T-helper 2 cell treated with Interferon-gamma antibody and Interleukin-4, amounts not matched to agents 5 μg/mL and 100 μg/mL, for 36 hours (primary cell): ENCODE measurements at regions not wholly inside any gene's neighbourhood (a gene's known extent, or its start where the extent isn't known, plus 50 kb on each side); places are given as distances from the start of the nearest gene placed in this dataset.
"Not testable (repeated sequence)": the region's sequence is repeated elsewhere in the genome, so short reads cannot be mapped to it uniquely, and the experiment has no call there.

Experiments used
- DNase-seq: peaks from one replicate; pipeline ENCODE4 v3.0.0; 2021; ENCODE audit warnings: low spot score
- H3K27ac Mint-ChIP-seq: one replicate; pipeline ENCODE4 v1.8.0; 2021; ENCODE audit warnings: mild to moderate bottlenecking, mixed read lengths
- H3K27me3 Mint-ChIP-seq: one replicate; pipeline ENCODE4 v1.8.0; 2021; ENCODE audit warnings: low read depth, mixed read lengths
- H3K36me3 Mint-ChIP-seq: one replicate; pipeline ENCODE4 v1.8.0; 2021; ENCODE audit warnings: low read depth, mixed read lengths
- H3K4me1 Mint-ChIP-seq: one replicate; pipeline ENCODE4 v1.8.0; 2021; ENCODE audit warnings: low read depth, mixed read lengths
- H3K4me3 Mint-ChIP-seq: one replicate; pipeline ENCODE4 v1.8.0; 2022; ENCODE audit warnings: mild to moderate bottlenecking, moderate library complexity, mixed read lengths
- H3K9me3 Mint-ChIP-seq: one replicate; pipeline ENCODE4 v1.8.0; 2021; ENCODE audit warnings: mixed read lengths

DNA sequence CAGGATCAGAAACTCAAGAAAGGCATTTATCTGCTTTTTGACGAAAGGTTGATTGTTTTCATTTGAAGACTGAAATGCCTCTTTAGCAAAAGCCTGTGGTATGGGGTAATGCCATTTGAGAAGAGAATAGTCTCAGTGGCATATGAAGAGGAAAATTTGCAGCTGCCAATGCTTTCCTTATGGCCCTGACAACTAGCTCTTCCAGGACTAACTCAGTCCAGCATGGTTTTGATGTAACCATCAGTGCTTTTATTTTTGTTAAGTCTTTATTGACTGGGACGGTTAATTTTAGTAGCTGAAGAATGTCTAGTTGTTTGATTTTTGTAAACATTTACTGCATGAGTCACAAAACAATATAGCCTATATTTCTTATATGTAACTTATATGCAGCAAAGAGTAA, 158.4 kb downstream of the LNPK start:
- DNase-seq, result no peak
- Mint-ChIP-seq H3K9me3 (no peaks in the 10 kb centered on the region), H3K27me3 (peaks cover 2% of the 10 kb centered on the region), H3K36me3 (no peaks in the 10 kb centered on the region), H3K27ac (no peak overlapping the region), H3K4me3 (no peak overlapping the region), H3K4me1 (no peaks in the 10 kb centered on the region)

DNA sequence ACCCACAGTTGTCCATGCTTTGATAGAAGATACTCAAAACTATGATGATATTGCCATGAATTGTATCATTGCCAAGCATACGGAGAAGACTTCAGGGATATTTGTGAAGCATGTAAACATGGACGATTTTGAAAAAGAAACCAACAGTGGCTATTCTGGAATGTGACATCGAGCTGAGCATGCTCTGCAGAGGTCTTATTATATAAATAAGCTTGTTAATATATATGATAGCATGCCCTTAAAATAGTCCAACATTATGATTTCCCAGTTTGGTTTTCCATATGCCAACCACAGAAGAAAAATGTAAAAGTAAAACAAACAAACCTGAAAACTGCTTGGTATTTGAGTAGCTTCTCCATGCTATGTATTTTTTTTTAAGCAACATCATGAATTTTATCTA, 159.1 kb downstream of the LNPK start:
- Mint-ChIP-seq H3K27ac (no peak overlapping the region), H3K4me1 (no peaks in the 10 kb centered on the region), H3K27me3 (peaks cover 2% of the 10 kb centered on the region), H3K4me3 (no peak overlapping the region), H3K36me3 (no peaks in the 10 kb centered on the region), H3K9me3 (no peaks in the 10 kb centered on the region)
- DNase-seq, result no peak

DNA sequence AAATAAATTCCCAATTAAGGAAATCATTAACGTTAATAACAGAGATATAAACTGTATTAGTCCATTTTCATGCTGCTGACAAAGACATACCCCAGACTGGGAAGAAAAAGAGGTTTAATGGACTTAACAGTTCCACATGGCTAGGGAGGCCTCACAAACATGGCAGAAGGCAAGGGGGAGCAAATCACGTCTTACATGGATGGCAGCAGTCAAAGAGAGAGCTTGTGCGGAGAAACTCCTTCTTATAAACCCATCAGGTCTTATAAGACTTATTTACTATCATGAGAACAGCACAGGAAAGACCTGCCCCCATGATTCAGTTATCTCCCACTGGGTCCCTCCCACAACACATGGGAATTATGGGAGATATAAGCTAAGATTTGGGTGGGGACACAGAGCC, 161.3 kb downstream of the LNPK start:
- H3K27ac Mint-ChIP-seq, H3K9me3 Mint-ChIP-seq, H3K36me3 Mint-ChIP-seq, H3K4me1 Mint-ChIP-seq, DNase-seq, H3K27me3 Mint-ChIP-seq, H3K4me3 Mint-ChIP-seq: not testable (repeated sequence)

DNA sequence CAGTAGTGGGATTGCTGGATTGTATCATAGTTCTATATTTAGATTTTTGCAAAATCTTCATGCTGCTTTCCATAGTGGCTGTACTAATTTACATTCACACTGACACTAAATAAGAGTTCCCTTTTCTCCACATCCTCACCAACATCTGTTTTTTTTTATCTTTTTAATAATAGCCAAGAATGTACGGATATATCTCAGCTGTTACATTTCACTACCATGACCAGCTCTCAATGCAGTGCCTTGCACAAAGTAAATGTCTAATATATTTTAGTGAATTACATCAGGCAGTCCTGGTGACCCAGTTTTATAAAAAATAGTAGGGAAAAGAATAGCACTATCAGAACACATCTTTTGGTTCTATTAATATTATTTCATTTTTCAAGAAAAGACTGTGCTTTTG, 161.8 kb downstream of the LNPK start:
- H3K27ac Mint-ChIP-seq, result no peak overlapping the region
- no peak for DNase-seq
- H3K4me1 Mint-ChIP-seq, result no peaks in the 10 kb centered on the region
- no peak overlapping the region for H3K4me3 Mint-ChIP-seq
- H3K27me3 Mint-ChIP-seq, result peaks cover 2% of the 10 kb centered on the region
- no peaks in the 10 kb centered on the region for H3K36me3 Mint-ChIP-seq
- H3K9me3 Mint-ChIP-seq, result no peaks in the 10 kb centered on the region

DNA sequence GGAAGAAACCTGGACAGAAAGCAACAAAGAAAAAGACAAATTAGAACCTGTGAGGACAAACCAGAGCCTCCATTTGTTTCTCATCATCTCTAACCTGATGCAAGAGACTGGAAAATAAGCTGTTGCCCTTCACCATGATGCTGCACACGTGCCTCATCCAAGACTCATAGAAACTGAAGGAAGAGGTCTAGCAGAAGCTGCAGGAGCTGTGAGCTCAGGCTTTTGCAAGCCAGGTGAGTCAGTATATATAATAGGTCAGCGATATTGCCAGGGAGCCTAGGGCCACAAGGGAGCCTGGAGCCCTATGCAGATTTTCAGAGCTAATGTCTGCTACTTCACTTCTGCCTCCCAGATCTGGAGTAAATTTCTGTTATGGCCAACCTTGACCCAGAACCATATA, 163.1 kb downstream of the LNPK start:
- Mint-ChIP-seq H3K27me3 (peaks cover 4% of the 10 kb centered on the region), H3K27ac (no peak overlapping the region), H3K4me1 (no peaks in the 10 kb centered on the region), H3K4me3 (no peak overlapping the region), H3K36me3 (no peaks in the 10 kb centered on the region), H3K9me3 (no peaks in the 10 kb centered on the region)
- no peak for DNase-seq

DNA sequence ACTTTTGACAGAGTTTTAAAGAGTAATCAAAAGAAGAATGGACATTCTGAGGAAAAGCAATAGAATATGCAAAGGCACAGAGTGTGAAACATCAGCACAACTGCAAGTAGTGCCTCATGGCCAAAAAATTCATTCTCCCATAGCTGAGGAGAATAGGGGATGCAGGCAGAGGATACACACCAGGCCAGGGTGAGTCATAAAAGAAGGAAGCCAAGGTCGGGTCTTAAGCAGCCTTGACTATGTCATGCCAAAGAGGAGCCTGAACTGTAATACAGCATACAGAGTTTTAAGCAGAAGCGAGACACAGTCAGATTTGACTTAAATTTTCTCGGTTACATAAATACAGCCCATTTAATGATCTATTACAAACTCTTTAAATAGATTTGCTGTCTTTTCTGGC, 165.0 kb downstream of the LNPK start:
- Mint-ChIP-seq H3K9me3 (no peaks in the 10 kb centered on the region), H3K27me3 (peaks cover 10% of the 10 kb centered on the region), H3K27ac (no peak overlapping the region), H3K4me3 (no peak overlapping the region), H3K36me3 (no peaks in the 10 kb centered on the region), H3K4me1 (no peaks in the 10 kb centered on the region)
- no peak for DNase-seq

DNA sequence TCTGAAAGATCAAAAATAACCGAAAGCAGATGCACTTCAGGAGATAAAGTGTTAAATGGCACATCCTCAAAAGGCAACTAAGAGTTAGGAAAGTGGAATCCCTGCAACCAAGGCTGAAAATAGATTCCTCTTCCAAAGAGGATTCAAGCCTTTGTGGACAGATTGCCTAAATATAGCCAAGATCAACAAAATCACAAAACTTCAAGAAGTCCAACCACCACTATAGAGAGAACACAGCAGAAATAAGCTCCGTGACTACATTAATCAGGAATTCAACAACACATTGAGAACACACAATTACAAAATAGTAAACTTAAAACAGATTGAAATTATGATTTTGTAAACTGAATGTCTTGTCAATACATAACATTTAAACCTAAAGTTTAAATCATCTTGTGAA, 165.7 kb downstream of the LNPK start:
- H3K27me3 Mint-ChIP-seq, result peaks cover 10% of the 10 kb centered on the region
- H3K4me3 Mint-ChIP-seq, result no peak overlapping the region
- no peaks in the 10 kb centered on the region for H3K36me3 Mint-ChIP-seq
- DNase-seq, result no peak
- no peak overlapping the region for H3K27ac Mint-ChIP-seq
- H3K4me1 Mint-ChIP-seq, result no peaks in the 10 kb centered on the region
- H3K9me3 Mint-ChIP-seq, result no peaks in the 10 kb centered on the region

DNA sequence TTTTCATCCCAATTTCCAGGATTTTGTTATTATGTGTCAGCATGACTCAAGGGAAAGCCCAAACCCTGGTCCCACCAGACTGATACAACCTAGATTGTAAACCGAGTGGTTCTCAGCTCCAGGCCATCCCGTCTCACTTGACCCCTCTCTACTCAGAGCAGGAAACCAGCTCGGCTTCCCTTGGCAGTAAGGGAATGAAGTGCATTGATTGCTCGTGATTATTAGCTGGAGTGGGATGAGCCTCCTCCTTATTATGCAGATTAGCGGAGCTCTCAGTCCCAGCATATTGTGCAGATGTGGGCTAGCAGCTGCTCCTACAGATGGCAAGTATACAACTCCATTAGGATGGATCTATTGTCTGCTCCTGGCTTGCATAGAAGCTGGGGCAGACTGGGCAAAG, 167.6 kb downstream of the LNPK start:
- Mint-ChIP-seq H3K27me3 (peaks cover 12% of the 10 kb centered on the region), H3K4me1 (no peaks in the 10 kb centered on the region), H3K9me3 (no peaks in the 10 kb centered on the region), H3K27ac (no peak overlapping the region), H3K4me3 (no peak overlapping the region), H3K36me3 (no peaks in the 10 kb centered on the region)
- DNase-seq, result no peak

DNA sequence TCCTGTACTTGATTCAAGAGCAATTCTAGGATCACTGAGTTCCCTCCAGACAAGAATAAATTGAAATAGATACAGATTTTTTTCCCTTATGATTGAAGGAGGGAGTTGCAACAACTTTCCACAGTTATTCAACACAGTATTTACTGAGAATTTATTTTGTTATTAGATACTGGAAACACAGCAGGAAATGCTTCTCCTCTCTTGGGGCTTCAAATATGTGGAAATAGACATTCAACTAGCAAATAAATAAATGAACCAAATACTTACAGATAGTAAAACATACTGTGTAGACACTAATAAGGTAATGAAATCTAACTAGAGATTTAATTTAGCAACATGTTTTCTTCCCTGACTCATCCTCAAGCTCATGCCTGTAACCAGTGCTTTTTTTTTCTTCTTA, 169.2 kb downstream of the LNPK start:
- no peaks in the 10 kb centered on the region for H3K36me3 Mint-ChIP-seq
- H3K9me3 Mint-ChIP-seq, result no peaks in the 10 kb centered on the region
- H3K27ac Mint-ChIP-seq, result no peak overlapping the region
- peaks cover 12% of the 10 kb centered on the region for H3K27me3 Mint-ChIP-seq
- no peaks in the 10 kb centered on the region for H3K4me1 Mint-ChIP-seq
- H3K4me3 Mint-ChIP-seq, result no peak overlapping the region
- DNase-seq, result no peak

DNA sequence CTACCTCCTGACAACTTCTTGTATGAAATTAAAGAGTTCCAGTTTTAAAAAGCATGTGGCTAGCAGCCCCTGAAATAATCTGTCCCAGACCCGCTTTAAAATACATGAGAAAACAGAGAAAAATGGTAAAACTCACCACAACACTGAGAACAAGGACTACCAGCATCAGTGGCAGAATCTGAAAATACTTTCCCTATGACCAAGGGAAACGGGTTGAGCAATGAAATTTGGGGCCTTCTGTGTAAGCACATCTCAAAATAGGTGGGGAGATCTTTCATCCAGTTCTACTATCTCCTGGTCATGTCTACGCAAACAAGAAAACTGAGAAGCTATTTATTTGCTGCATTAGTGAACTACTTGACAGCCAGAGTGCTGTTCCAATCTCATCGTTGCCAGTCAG, 172.3 kb downstream of the LNPK start:
- Mint-ChIP-seq H3K4me3 (no peak overlapping the region), H3K27me3 (peaks cover 12% of the 10 kb centered on the region), H3K27ac (no peak overlapping the region), H3K4me1 (no peaks in the 10 kb centered on the region), H3K9me3 (no peaks in the 10 kb centered on the region), H3K36me3 (no peaks in the 10 kb centered on the region)
- DNase-seq, result no peak

DNA sequence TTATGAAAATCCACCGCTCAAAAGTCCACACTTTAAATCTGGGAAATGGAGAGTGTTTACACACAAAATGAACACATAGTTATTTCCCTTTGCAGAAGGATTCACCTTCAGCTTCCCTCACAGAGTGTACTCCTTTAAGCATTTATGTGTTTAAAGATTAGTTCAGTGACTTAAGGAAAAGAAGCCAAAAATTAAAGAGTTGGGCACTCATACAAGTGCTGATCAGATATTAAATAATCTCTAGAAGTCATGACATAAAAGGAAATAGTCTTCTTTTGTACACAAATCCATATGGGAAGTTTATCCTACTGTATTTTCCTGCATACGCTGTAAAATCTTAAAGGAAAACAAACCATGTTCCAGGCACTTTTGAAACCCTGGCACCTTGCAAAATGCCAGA, 174.2 kb downstream of the LNPK start:
- Mint-ChIP-seq H3K9me3 (no peaks in the 10 kb centered on the region), H3K27ac (no peak overlapping the region), H3K27me3 (peaks cover 7% of the 10 kb centered on the region), H3K4me3 (no peak overlapping the region), H3K4me1 (no peaks in the 10 kb centered on the region), H3K36me3 (no peaks in the 10 kb centered on the region)
- no peak for DNase-seq

DNA sequence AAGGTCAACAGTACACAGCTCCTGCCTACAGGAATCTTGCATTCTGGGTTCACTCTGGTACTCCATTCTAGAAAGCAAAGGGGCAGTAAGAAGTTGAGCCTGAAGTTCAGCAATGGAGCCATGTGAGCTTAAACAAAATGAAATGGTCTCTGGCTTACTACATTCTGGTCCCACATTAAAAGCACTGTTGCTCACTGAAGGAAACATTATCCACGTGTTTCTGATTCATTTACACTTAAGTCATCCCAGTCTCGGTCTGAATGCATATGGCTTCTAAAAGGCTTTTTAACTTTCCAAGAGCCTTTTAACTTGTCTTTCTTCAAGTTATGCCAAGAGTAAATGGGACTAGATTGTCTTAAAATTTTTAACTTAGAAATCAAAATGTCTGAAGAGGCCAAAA, 177.8 kb downstream of the LNPK start:
- no peak overlapping the region for H3K4me3 Mint-ChIP-seq
- peaks cover 4% of the 10 kb centered on the region for H3K27me3 Mint-ChIP-seq
- H3K9me3 Mint-ChIP-seq, result no peaks in the 10 kb centered on the region
- H3K36me3 Mint-ChIP-seq, result no peaks in the 10 kb centered on the region
- no peak for DNase-seq
- H3K4me1 Mint-ChIP-seq, result no peaks in the 10 kb centered on the region
- no peak overlapping the region for H3K27ac Mint-ChIP-seq

DNA sequence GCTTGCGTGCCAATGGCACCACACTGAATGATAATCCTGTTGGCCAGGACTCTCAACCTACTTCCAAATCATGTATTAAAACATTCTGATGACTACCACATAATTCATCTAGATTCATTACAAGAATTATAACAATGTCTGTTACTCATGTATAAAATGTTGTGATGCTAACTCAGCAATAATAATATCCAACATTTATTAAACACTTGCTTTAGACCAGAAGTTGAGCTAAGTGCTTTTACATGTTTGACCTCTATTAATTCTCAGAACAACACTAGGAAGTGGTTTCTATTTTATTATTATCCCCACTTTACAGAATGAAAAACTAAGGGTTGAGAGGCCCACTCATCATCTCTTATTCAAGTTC, 178.4 kb downstream of the LNPK start:
- Mint-ChIP-seq H3K27ac (no peak overlapping the region), H3K4me3 (no peak overlapping the region), H3K4me1 (no peaks in the 10 kb centered on the region), H3K27me3 (peaks cover 4% of the 10 kb centered on the region), H3K36me3 (no peaks in the 10 kb centered on the region), H3K9me3 (no peaks in the 10 kb centered on the region)
- no peak for DNase-seq

DNA sequence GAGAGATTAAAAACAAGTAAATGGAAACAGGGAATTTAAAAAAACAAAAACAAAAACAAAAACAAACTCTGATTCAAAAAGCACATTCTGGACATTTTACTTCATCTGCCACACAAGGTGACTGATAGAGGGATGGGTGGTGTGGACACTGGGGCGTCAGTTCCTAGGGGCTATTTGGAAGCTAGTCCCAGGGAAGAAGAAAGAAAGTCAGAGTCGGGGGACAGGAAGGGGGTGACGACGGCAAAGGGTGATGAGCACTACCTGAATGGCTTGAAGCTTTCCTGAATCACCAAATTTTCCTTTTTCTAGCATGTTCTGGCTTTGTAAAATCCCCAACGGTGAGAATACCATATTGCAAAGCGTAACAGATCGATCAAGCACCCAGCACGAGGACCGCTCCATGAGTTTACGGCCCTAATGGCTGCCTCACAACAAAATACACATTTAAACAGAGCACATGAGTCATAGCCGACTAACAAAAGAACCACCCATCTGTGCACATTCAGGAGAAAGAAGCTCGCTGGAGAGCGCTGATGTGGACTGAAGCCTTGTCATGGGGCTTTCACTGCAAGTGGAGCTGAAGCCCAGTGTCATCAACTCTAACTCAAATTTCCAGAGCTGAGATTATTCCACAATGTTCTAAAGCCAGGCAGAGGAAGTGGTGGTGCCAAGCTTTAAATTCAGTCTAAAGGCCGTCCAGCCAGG, 178.9 kb downstream of the LNPK start:
- Mint-ChIP-seq H3K27ac (no peak overlapping the region), H3K36me3 (no peaks in the 10 kb centered on the region), H3K9me3 (no peaks in the 10 kb centered on the region), H3K4me1 (no peaks in the 10 kb centered on the region), H3K27me3 (peaks cover 4% of the 10 kb centered on the region), H3K4me3 (no peak overlapping the region)
- DNase-seq, result no peak

DNA sequence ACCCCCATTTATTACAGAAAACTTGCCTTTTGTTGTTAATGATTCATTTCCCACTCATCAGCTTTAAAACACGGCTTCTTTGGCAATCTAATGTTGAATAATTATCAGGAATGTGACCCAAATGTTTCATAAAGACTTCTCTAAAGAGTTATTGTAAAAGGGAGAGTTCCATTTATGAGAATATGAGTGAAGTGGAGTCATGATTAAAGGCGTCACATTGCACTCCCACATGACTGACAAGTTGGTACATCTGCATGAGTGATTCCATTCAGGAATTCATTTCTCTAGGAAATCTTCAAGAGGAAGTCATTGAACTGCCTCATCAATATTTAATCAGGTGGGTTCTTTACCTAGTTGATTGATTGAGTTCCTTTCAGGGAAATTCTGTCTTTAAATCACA, 184.8 kb downstream of the LNPK start:
- DNase-seq, result no peak
- Mint-ChIP-seq H3K27me3 (peaks cover 4% of the 10 kb centered on the region), H3K9me3 (peaks cover 4% of the 10 kb centered on the region), H3K27ac (no peak overlapping the region), H3K4me3 (no peak overlapping the region), H3K36me3 (no peaks in the 10 kb centered on the region), H3K4me1 (no peaks in the 10 kb centered on the region)
